Astrocyte (in vitro differentiated cells and primary cell): ENCODE measurements at regions not wholly inside any gene's neighbourhood (a gene's known extent, or its start where the extent isn't known, plus 50 kb on each side); places are given as distances from the start of the nearest gene placed in this dataset.

Source experiments
- EZH2 ChIP-seq: IDR thresholded peaks from 2 replicates; pipeline ENCODE4 v1.6.1; 2012; ENCODE audit warnings: mild to moderate bottlenecking, low read length, inconsistent platforms; ENCODE audit not compliant: insufficient read depth
- TF ChIP-seq, protein P1 (sequence below): IDR thresholded peaks from 2 replicates; pipeline ENCODE4 v1.5.1; 2011; ENCODE audit warnings: low read depth, mild to moderate bottlenecking, inconsistent platforms, low read length, moderate library complexity; ENCODE audit not compliant: insufficient read depth

- TF ChIP-seq, protein P1, sequence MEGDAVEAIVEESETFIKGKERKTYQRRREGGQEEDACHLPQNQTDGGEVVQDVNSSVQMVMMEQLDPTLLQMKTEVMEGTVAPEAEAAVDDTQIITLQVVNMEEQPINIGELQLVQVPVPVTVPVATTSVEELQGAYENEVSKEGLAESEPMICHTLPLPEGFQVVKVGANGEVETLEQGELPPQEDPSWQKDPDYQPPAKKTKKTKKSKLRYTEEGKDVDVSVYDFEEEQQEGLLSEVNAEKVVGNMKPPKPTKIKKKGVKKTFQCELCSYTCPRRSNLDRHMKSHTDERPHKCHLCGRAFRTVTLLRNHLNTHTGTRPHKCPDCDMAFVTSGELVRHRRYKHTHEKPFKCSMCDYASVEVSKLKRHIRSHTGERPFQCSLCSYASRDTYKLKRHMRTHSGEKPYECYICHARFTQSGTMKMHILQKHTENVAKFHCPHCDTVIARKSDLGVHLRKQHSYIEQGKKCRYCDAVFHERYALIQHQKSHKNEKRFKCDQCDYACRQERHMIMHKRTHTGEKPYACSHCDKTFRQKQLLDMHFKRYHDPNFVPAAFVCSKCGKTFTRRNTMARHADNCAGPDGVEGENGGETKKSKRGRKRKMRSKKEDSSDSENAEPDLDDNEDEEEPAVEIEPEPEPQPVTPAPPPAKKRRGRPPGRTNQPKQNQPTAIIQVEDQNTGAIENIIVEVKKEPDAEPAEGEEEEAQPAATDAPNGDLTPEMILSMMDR, result no peak
- TF ChIP-seq EZH2, result no peak
Observed at GRCh38 chr3:87044409-87044808, 53.5 kb upstream of the VGLL3 start.
